ENCODE measurements at regions not wholly inside any gene's neighbourhood (a gene's known extent, or its start where the extent isn't known, plus 50 kb on each side); places are given as distances from the start of the nearest gene placed in this dataset.

- TF ChIP-seq CTCF (IDR thresholded peaks at IDR 0.05) (no peak), POLR2A (IDR thresholded peaks at IDR 0.05) (no peak)
Measured at GRCh38 chr9:32161720-32162119, 222.7 kb upstream of the ACO1 start.
